DLD1 (cell line): ENCODE measurements at regions not wholly inside any gene's neighbourhood (a gene's known extent, or its start where the extent isn't known, plus 50 kb on each side); places are given as distances from the start of the nearest gene placed in this dataset.
"Not testable (repeated sequence)": the region's sequence is repeated elsewhere in the genome, so short reads cannot be mapped to it uniquely, and the experiment has no call there.

Experiments used
- in situ Hi-C: cut with HindIII; loops from 2 replicates; pipeline ENCODE4 v1.10.0; 2017; ENCODE audit warnings: low sequenced_read_pairs

- in situ Hi-C loops: no loop called here
Measured at GRCh38 chr9:82820186-82820585, 242.8 kb downstream of the RASEF start.

- in situ Hi-C loops: no loop called here
Measured at GRCh38 chr9:82829818-82830217, 233.1 kb downstream of the RASEF start.

DNA sequence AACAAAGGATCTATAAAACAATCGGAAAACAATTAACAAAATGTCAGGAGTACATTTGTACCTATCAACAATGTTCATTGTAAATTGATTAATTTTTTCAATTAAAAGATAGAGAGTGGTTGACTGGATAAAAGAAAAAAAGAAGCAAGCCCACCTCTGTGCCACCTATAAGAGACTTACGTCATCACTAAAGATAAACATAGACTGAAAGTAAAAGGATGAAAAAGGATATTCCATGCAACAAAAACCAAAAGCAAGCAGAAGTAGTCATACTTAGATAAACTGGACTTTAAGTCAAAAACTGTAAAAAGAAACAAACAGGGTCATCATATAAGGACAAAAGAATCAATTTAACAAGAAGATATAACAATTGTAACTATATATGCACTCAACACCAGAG is 197.4 kb downstream of the RASEF start:
- in situ Hi-C loops: no loop called here

GRCh38 chr9:82880336-82881050 is 182.4 kb downstream of the RASEF start:
- in situ Hi-C loops: no loop called here

DNA sequence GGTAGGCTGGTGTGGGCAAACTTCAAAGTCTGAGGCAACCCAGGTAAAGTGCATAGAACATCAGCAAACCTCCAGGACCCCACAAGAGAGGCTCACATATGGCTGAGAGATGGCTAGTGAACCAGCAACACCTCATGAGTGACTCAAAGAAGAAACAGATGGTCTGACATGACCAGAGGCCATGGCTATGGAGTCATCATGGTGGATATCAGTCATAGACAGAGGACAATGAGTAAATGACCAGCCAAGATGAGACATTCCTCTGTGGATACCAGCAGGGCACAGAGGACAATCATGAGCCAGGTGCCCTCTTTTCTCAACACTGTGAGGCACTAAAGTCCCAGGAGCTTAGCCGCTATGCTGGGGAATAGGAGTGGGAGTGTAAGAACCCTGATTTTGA is 180.8 kb downstream of the RASEF start:
- in situ Hi-C loops: no loop called here

DNA sequence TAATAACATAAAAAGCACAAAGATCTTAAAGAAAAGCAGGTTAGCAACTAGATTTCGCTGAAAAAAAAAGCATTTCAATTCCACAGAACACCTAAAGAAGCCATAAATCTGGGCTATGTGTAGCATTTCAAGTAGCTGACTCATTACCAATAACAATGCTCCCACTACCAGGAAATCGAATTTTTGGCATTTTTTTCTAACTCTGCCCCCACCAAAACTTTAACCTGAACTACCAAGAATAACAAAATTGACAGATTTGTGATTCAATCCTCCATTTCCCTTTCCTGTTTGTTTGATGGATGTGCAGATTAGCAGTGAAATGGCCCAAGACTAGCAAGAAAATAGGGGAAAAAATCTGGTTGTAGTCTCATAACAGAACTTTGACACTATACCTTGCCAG is 180.2 kb downstream of the RASEF start:
- in situ Hi-C loops: no loop called here

GRCh38 chr9:82883436-82883835 is 179.5 kb downstream of the RASEF start:
- in situ Hi-C loops: no loop called here

GRCh38 chr9:82883974-82884373 is 179.0 kb downstream of the RASEF start:
- in situ Hi-C loops: not testable (repeated sequence)

DNA sequence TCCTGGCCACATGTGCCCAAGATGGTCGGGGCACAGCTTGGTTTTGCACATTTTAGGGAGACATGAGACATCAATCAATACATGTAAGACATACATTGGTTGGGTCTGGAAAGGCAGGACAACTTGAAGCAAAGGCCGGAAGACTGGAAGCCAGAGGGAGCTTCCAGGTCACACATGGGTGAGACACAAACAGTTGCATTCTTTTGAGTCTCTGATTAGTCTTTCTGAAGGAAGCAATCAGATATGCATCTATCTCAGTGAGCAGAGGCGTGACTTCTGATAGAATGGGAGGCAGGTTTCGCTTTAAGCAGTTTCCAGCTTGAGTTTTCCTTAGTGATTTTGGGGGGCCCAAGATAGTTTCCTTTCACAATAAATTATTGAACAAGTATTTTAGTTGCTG is 172.5 kb downstream of the RASEF start:
- in situ Hi-C loops: no loop called here

GRCh38 chr9:82890865-82891264 is 172.1 kb downstream of the RASEF start:
- in situ Hi-C loops: no loop called here

- in situ Hi-C loops: no loop called here
Measured at GRCh38 chr9:82891321-82891720, 171.6 kb downstream of the RASEF start.

DNA sequence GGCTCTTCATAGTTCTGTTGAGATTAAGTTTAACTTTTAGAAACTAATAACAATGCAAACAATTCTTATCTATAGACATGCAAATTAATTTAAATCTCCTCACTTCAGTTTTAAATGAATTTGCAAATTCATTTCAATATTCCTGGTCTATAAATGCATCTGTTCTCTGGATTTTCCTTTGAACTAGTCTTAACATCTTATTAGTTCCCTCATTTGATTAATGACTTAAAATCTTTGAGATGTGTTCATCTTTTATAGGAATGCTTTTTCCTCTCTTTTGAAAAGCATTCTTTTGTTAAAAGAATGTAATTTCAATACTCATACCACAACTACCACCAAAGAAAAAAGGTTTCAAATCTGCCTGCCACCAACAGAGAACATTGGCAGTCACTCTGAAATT is 169.4 kb downstream of the RASEF start:
- in situ Hi-C loops: no loop called here

- in situ Hi-C loops: no loop called here
Measured at GRCh38 chr9:82894548-82894947, 168.4 kb downstream of the RASEF start.

DNA sequence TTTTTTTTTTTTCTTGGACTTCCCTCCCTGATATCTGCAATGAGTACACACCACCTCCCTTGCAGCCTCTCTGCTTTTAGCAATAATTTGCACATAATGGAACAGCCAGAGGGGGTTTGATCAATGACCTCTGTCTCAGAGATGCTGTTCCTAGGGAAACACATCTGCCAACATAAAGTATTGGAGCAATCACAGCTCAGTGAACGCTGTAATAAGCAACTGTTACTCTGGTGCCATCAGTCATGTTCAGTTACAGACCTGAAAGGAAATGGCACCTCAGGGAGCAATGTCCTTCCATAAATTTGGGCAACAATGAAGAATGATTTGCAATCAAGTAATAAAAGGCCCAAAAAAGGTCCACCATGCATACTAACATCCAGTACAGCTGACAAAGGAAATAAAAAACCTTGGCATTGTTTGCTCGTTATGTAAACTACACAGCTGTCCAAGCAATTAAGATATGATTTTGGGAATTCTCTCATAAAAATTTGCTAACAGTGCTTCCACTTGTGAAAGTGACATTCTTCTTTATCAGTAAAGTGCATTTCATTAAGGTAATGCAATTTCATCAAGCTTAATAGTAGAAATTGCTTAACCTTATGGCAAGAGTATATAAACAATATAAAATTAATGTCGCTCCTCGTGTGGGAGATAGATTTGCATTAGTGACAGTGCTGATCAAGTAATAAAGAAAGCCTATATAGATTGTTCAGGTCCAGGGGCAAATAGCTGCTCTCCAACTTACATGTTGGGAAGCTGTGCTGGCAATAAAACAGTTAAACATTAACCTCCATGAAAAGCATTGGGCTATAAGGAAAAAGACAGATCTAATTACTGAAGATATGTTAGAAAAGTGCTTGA is 167.8 kb downstream of the RASEF start:
- in situ Hi-C loops: no loop called here

- in situ Hi-C loops: no loop called here
Measured at GRCh38 chr9:82895822-82896110, 167.2 kb downstream of the RASEF start.

- in situ Hi-C loops: no loop called here
Measured at GRCh38 chr9:82903503-82903902, 159.4 kb downstream of the RASEF start.

DNA sequence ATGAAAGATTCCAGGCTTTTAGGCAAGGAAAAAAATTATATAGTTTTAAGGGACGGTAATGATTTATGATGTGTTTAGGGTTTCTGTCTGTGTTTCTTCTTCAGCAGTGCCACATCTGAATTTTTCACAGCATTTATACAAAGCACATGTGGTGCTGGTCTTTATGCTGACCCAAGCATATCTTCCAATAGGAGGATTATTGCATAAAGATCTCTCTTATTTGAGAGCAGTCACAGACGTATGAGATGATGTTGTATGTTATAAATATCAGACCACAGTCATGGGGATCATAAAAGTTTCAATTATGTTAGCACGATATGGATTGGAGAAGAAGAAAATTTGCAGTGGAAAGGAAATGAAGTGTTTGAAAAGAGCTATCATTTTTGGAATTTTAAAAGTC is 150.9 kb downstream of the RASEF start:
- in situ Hi-C loops: no loop called here

GRCh38 chr9:82912645-82913044 is 150.3 kb downstream of the RASEF start:
- in situ Hi-C loops: no loop called here

DNA sequence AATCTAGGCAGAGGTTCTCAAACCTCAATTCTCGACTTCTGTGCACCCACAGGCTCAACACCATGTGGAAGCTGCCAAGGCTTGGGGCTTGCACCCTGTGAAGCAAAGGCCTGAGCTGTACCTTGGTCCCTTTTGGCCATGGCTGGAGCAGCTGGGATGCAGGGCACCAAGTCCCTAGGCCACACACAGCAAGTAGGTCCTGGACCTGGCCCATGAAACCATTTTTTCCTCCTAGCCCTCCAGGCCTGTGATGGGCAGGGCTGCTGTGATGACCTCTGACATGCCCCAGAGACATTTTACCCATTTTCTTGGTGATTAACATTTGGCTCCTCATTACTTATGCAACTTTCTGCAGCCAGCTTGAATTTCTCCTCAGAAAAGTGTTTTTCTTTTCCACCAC is 146.7 kb downstream of the RASEF start:
- in situ Hi-C loops: not testable (repeated sequence)

DNA sequence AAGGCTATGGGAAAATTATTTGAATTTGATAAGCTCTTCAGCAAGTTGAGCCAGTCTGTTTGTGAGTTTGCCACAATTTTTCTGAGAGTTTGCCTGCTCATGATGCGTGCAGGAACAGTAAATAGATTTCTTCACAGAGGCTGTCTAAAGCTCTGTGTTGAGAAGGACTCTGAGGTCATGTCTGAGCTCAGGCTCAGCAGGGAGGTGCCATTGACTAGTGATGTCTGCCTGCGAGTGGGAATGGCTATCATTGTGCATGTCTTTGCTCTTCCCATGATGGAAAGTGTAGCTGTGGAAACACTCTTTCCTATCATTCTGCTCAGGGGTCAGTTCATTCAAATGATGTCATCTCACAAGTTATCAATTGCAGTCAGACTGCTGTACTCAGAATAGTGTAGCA is 142.8 kb downstream of the RASEF start:
- in situ Hi-C loops: no loop called here

DNA sequence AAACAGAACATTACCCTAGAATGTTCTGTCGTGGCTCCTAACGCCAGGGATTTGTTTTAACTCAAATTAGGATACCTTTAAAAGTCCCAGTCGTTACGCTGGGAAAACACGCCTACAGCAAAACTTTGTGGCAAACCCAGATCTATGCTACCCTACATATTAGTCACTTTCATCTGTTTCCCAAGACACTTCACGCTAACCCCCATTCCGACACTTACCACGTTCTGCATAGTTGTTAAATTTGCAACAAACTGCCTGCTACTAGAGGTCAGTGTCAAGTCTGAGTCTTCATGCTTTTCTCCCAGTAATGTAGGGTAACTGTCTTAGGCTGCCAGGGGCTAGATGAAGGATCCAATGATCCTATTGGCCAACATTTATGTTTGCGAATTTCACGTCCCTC is 140.3 kb downstream of the RASEF start:
- in situ Hi-C loops: no loop called here

DNA sequence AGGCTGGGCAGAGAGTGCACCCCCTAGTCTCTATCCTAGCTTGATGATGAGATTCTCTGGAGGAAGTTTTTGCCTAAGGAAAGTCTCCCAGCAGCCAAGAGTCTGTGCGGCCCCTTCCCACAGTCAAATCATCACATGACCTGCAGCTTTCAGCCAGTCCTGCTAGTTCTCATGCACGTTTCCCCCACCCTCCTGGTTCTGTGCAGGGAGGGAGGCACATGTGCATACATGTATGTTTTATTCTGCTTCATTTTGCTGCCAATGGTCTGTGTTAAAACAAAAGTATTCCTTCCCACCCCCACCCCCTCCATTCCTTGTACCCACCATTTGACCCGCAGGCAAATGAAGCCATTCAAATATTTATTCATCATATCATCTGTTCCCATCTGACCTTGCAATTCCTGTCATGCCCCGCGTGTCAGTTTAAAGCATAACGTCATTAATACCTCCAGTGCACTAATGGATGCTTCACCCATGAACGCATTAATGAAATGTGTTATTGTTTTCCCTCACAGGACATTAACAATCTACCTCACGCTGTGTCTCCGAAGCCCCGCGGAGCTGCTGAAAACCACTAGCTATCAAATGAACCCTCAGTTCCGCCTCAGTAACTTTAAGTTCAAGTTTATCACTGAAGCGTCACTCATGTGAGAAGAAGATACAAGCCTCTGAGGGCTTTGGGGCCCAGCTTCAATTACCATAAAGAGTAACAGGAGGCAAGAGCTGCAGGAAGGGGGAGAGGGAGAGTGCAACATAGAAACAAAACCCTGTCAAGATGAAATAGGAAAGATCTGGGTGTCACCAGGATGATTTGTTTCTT is 139.6 kb downstream of the RASEF start:
- in situ Hi-C loops: no loop called here
